ENCODE measurements at regions not wholly inside any gene's neighbourhood (a gene's known extent, or its start where the extent isn't known, plus 50 kb on each side); places are given as distances from the start of the nearest gene placed in this dataset.

DNA sequence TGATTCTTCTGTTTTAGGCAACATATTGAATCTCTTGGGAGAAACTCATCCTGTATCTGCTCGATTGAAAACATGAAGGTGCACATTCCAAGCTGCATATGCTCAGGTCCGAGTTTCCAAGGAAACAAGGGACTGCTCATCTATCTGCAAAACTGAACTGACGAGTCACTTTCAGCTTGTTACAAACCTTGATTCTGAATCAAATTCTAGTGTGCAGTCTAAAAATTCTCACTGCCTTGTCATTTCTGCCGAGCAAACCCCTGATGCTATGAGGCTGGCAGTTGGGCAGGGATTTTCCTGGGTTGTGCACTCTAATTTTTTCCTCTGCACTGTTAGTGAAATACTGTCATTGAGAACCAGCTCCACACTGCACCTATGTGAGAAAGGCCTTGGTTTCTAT lies 101.3 kb upstream of the ETAA1 start:
- TF ChIP-seq, protein P1, sequence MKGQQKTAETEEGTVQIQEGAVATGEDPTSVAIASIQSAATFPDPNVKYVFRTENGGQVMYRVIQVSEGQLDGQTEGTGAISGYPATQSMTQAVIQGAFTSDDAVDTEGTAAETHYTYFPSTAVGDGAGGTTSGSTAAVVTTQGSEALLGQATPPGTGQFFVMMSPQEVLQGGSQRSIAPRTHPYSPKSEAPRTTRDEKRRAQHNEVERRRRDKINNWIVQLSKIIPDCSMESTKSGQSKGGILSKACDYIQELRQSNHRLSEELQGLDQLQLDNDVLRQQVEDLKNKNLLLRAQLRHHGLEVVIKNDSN (IDR thresholded peaks at IDR 0.05) = no peak
- no peak for TF ChIP-seq FOXM1 (IDR thresholded peaks at IDR 0.05; ENCODE audit: borderline replicate concordance, low read depth)
- TF ChIP-seq, protein P2, sequence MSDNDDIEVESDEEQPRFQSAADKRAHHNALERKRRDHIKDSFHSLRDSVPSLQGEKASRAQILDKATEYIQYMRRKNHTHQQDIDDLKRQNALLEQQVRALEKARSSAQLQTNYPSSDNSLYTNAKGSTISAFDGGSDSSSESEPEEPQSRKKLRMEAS (IDR thresholded peaks at IDR 0.05) = no peak

Data from Ishikawa (cell line).